ENCODE measurements at regions not wholly inside any gene's neighbourhood (a gene's known extent, or its start where the extent isn't known, plus 50 kb on each side); places are given as distances from the start of the nearest gene placed in this dataset.

GRCh38 chr3:20344400-20344959 is 158.5 kb upstream of the SGO1 start:
- TF ChIP-seq CTCF (IDR thresholded peaks at IDR 0.05) (no peak), EZH2 (IDR thresholded peaks at IDR 0.05) (no peak)
